Stimulated activated CD4-positive, alpha-beta T cell treated with anti-CD3 and anti-CD28 coated beads, TNF-alpha, amount 100 ng/mL, for 24 hours (primary cell): ENCODE measurements at regions not wholly inside any gene's neighbourhood (a gene's known extent, or its start where the extent isn't known, plus 50 kb on each side); places are given as distances from the start of the nearest gene placed in this dataset.
"Not testable (repeated sequence)": the region's sequence is repeated elsewhere in the genome, so short reads cannot be mapped to it uniquely, and the experiment has no call there.

Experiments used
- DNase-seq, 3 experiments: peaks; one replicate each; pipeline ENCODE4 v3.0.0-alpha.2; 2020; ENCODE audit warnings: low read depth in 3 of 3

- no peak for DNase-seq
These were observed 75.4 kb upstream of the GDNF start for GRCh38 chr5:37915097-37915736.

GRCh38 chr5:37909610-37910266 lies 69.9 kb upstream of the GDNF start:
- not testable (repeated sequence) for DNase-seq

GRCh38 chr5:37906416-37906815 lies 66.6 kb upstream of the GDNF start:
- no peak for DNase-seq

GRCh38 chr5:37905230-37905629 lies 65.4 kb upstream of the GDNF start:
- DNase-seq: no peak

- DNase-seq: no peak
These were observed 62.5 kb upstream of the GDNF start for GRCh38 chr5:37902323-37902722.

GRCh38 chr5:37900692-37901091 lies 60.9 kb upstream of the GDNF start:
- DNase-seq: no peak

- DNase-seq: no peak
These were observed 59.2 kb upstream of the GDNF start for GRCh38 chr5:37899037-37899436.

- no peak for DNase-seq
These were observed 56.3 kb upstream of the GDNF start for GRCh38 chr5:37896159-37896558.

- no peak for DNase-seq
These were observed 53.7 kb upstream of the GDNF start for GRCh38 chr5:37893434-37894134.

- no peak for DNase-seq
These were observed 52.7 kb upstream of the GDNF start for GRCh38 chr5:37892586-37892985.

- no peak for DNase-seq
These were observed 52.0 kb upstream of the GDNF start for GRCh38 chr5:37891832-37892231.

GRCh38 chr5:37889612-37890317 lies 49.9 kb upstream of the GDNF start:
- no peak for DNase-seq
